ENCODE measurements at regions not wholly inside any gene's neighbourhood (a gene's known extent, or its start where the extent isn't known, plus 50 kb on each side); places are given as distances from the start of the nearest gene placed in this dataset.

DNA sequence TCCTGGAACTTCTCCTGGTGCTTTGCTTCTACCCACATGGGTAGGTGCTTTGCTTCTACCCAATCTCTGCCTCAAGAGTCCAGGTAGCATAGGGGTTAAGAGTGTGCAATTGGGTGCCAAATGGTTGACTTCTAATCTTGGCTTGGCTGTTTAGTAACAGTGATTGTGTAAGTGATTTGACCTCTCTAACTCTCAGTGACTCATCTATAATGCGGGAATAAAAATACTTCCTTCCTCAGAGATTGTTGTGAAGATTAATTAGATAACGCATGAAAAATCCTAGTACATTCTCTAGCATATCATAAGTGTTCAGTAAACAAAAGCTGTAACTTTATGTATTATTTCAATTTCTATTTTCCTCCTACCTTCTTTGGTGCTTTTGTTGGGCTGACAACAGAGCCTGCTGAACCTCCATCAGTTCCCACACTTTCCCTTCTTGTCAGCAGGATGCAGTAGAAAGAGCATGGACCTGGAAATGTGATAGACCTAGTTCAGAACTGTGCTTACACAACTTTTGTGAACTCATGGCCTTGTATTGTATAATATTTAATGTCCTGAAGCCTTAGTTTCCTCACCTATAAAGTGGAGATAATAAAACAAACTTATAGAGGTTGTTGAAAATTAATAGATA, 72.9 kb upstream of the SMIM36 start:
- Histone ChIP-seq H3K27ac (ENCODE audit: low read length) (no peak overlapping the region), H3K9me2 (replicated peaks; ENCODE audit: insufficient read depth, low read length) (no peaks in the 10 kb centered on the region), H3K9me3 (replicated peaks; ENCODE audit: insufficient read depth, low read length) (no peaks in the 10 kb centered on the region), H3K4me2 (ENCODE audit: low read depth, low read length) (no peak overlapping the region), H3K27me3 (replicated peaks; ENCODE audit: insufficient read depth, low read length) (no peaks in the 10 kb centered on the region), H3K4me3 (ENCODE audit: low read length) (no peak overlapping the region), H3K79me2 (ENCODE audit: low read length) (no peaks in the 10 kb centered on the region), H3K4me1 (ENCODE audit: low read length) (no peaks in the 10 kb centered on the region), H3K9ac (ENCODE audit: low read length) (no peak overlapping the region), H3K36me3 (replicated peaks; ENCODE audit: insufficient read depth, low read length) (no peaks in the 10 kb centered on the region), H4K20me1 (ENCODE audit: insufficient read depth, low read length) (no peaks in the 10 kb centered on the region), H2AFZ (ENCODE audit: low read length) (no peak overlapping the region), H3F3A (ENCODE audit: insufficient read depth, low read length) (no peaks in the 10 kb centered on the region)
- TF ChIP-seq CTCF (IDR thresholded peaks at IDR 0.05; ENCODE audit: low read length), result no peak
- TF ChIP-seq EZH2phosphoT487 (IDR thresholded peaks at IDR 0.05; ENCODE audit: low read length), result no peak
- no peak for TF ChIP-seq EZH2 (optimal IDR thresholded peaks at IDR 0.05; ENCODE audit: low read depth, low read length)
- no peak for DNase-seq

DNA sequence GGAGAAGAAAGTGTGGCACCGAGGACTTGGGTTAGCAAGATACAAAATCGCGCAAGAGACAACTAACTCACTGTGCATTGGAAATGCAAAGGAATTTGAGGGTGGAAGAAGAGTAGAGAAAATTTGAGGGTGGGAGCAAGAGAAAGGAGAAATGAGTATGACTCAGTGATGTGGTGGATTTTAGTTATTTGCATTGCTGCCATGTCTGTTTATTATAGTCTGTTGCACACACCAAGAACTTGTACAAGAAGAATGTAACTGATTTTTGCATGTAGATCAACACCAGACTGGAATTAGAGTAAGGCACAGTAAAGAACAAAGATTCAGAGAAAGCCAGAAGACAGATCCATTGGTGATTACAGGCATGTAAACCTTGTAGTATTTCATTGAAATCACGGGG, 71.6 kb upstream of the SMIM36 start:
- DNase-seq, result no peak
- Histone ChIP-seq H3K9me2 (replicated peaks; ENCODE audit: insufficient read depth, low read length) (no peaks in the 10 kb centered on the region), H3K4me1 (ENCODE audit: low read length) (0 out of 2 replicates have a peak, but pooled peaks cover under 1% of the 10 kb centered on the region), H3K9me3 (replicated peaks; ENCODE audit: insufficient read depth, low read length) (no peaks in the 10 kb centered on the region), H2AFZ (ENCODE audit: low read length) (no peak overlapping the region), H3K9ac (ENCODE audit: low read length) (no peak overlapping the region), H3K4me3 (ENCODE audit: low read length) (no peak overlapping the region), H3K4me2 (ENCODE audit: low read depth, low read length) (no peak overlapping the region), H3F3A (ENCODE audit: insufficient read depth, low read length) (no peaks in the 10 kb centered on the region), H3K27me3 (replicated peaks; ENCODE audit: insufficient read depth, low read length) (no peaks in the 10 kb centered on the region), H3K36me3 (replicated peaks; ENCODE audit: insufficient read depth, low read length) (no peaks in the 10 kb centered on the region), H4K20me1 (ENCODE audit: insufficient read depth, low read length) (no peaks in the 10 kb centered on the region), H3K27ac (ENCODE audit: low read length) (no peak overlapping the region), H3K79me2 (ENCODE audit: low read length) (no peaks in the 10 kb centered on the region)
- TF ChIP-seq EZH2 (optimal IDR thresholded peaks at IDR 0.05; ENCODE audit: low read depth, low read length) (no peak), CTCF (IDR thresholded peaks at IDR 0.05; ENCODE audit: low read length) (no peak), EZH2phosphoT487 (IDR thresholded peaks at IDR 0.05; ENCODE audit: low read length) (no peak)

DNA sequence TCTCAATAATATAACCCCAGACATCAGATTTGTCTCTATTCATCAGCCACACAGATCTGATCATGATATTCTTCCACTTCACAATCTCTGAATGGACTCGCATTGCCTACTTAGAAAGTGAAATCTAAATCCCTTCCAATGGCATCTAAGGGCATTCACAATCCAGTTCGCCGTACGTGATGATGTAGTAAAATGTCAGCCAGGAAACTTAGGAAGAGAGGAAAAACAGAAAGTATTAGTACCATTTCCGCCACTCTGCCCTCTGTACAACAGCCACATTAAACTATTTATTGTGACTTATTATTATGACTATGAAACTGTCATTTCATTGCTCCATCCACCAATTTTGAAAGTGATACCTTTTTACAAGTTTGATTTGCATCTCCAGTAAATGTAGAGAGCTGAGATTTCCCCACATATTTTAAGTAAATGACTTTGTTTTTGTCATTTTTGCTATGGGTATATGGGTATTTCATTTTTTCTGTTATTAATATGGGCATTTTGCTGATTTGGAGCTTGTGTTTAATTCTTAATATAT, 69.4 kb upstream of the SMIM36 start:
- TF ChIP-seq EZH2 (optimal IDR thresholded peaks at IDR 0.05; ENCODE audit: low read depth, low read length), result no peak
- TF ChIP-seq CTCF (IDR thresholded peaks at IDR 0.05; ENCODE audit: low read length), result no peak
- no peak for TF ChIP-seq EZH2phosphoT487 (IDR thresholded peaks at IDR 0.05; ENCODE audit: low read length)
- Histone ChIP-seq H3F3A (ENCODE audit: insufficient read depth, low read length) (no peaks in the 10 kb centered on the region), H3K9me2 (replicated peaks; ENCODE audit: insufficient read depth, low read length) (no peaks in the 10 kb centered on the region), H3K4me2 (ENCODE audit: low read depth, low read length) (no peak overlapping the region), H3K4me3 (ENCODE audit: low read length) (no peak overlapping the region), H3K4me1 (ENCODE audit: low read length) (peaks cover 4% of the 10 kb centered on the region; the same call in 1 of the 2 replicates), H3K79me2 (ENCODE audit: low read length) (no peaks in the 10 kb centered on the region), H3K9ac (ENCODE audit: low read length) (no peak overlapping the region), H4K20me1 (ENCODE audit: insufficient read depth, low read length) (no peaks in the 10 kb centered on the region), H3K36me3 (replicated peaks; ENCODE audit: insufficient read depth, low read length) (no peaks in the 10 kb centered on the region), H3K9me3 (replicated peaks; ENCODE audit: insufficient read depth, low read length) (no peaks in the 10 kb centered on the region), H3K27ac (ENCODE audit: low read length) (no peak overlapping the region), H3K27me3 (replicated peaks; ENCODE audit: insufficient read depth, low read length) (no peaks in the 10 kb centered on the region), H2AFZ (ENCODE audit: low read length) (no peak overlapping the region)
- no peak for DNase-seq
